Type B pancreatic cell (in vitro differentiated cells): ENCODE measurements at regions not wholly inside any gene's neighbourhood (a gene's known extent, or its start where the extent isn't known, plus 50 kb on each side); places are given as distances from the start of the nearest gene placed in this dataset.

Experiments used
- DNase-seq: peaks from one replicate; pipeline ENCODE4 v3.0.0; 2021; ENCODE audit warnings: mixed read lengths; ENCODE audit not compliant: unreplicated experiment; ENCODE audit errors: extremely low spot score
- H3K27ac Mint-ChIP-seq: 2 replicates; pipeline ENCODE4 v1.8.0; 2021; ENCODE audit warnings: mild to moderate bottlenecking, mixed read lengths
- H3K27me3 Mint-ChIP-seq: 2 replicates; pipeline ENCODE4 v1.8.0; 2021; ENCODE audit warnings: mixed read lengths
- H3K36me3 Mint-ChIP-seq: 2 replicates; pipeline ENCODE4 v1.8.0; 2021; ENCODE audit warnings: mixed read lengths
- H3K4me1 Mint-ChIP-seq: one replicate; pipeline ENCODE4 v1.8.0; 2021; ENCODE audit warnings: mixed read lengths; ENCODE audit not compliant: unreplicated experiment
- H3K4me3 Mint-ChIP-seq: 2 replicates; pipeline ENCODE4 v1.8.0; 2021; ENCODE audit warnings: mild to moderate bottlenecking, mixed read lengths
- H3K9me3 Mint-ChIP-seq: 2 replicates; pipeline ENCODE4 v1.8.0; 2021; ENCODE audit warnings: mixed read lengths
- CTCF ChIP-seq: fragments of 200-600 bp; sonication (generic); conservative IDR thresholded peaks from 2 replicates; pipeline ENCODE4 v1.5.0; 2021; ENCODE audit warnings: antibody characterized with exemption, mild to moderate bottlenecking

GRCh38 chr7:10793995-10794775 is 179.5 kb upstream of the PHF14 start:
- no peaks in the 10 kb centered on the region for H3K4me1 Mint-ChIP-seq
- H3K27ac Mint-ChIP-seq: no peak overlapping the region
- DNase-seq: no peak
- no peaks in the 10 kb centered on the region for H3K36me3 Mint-ChIP-seq
- H3K9me3 Mint-ChIP-seq: no peaks in the 10 kb centered on the region
- no peak overlapping the region for H3K4me3 Mint-ChIP-seq
- TF ChIP-seq CTCF: no peak
- H3K27me3 Mint-ChIP-seq: no peaks in the 10 kb centered on the region

GRCh38 chr7:10797157-10797556 is 176.5 kb upstream of the PHF14 start:
- H3K27me3 Mint-ChIP-seq: no peaks in the 10 kb centered on the region
- TF ChIP-seq CTCF: no peak
- no peak overlapping the region for H3K27ac Mint-ChIP-seq
- H3K4me3 Mint-ChIP-seq: no peak overlapping the region
- H3K4me1 Mint-ChIP-seq: no peaks in the 10 kb centered on the region
- no peak for DNase-seq
- H3K36me3 Mint-ChIP-seq: no peaks in the 10 kb centered on the region
- H3K9me3 Mint-ChIP-seq: no peaks in the 10 kb centered on the region

- H3K27me3 Mint-ChIP-seq: no peaks in the 10 kb centered on the region
- no peak for TF ChIP-seq CTCF
- H3K27ac Mint-ChIP-seq: no peak overlapping the region
- no peak overlapping the region for H3K4me3 Mint-ChIP-seq
- no peaks in the 10 kb centered on the region for H3K36me3 Mint-ChIP-seq
- DNase-seq: no peak
- H3K9me3 Mint-ChIP-seq: no peaks in the 10 kb centered on the region
- no peaks in the 10 kb centered on the region for H3K4me1 Mint-ChIP-seq
Measured at GRCh38 chr7:10798044-10798443, 175.6 kb upstream of the PHF14 start.

GRCh38 chr7:10799475-10799874 is 174.2 kb upstream of the PHF14 start:
- H3K27me3 Mint-ChIP-seq: no peaks in the 10 kb centered on the region
- no peak overlapping the region for H3K27ac Mint-ChIP-seq
- H3K4me3 Mint-ChIP-seq: no peak overlapping the region
- H3K36me3 Mint-ChIP-seq: no peaks in the 10 kb centered on the region
- no peaks in the 10 kb centered on the region for H3K9me3 Mint-ChIP-seq
- no peaks in the 10 kb centered on the region for H3K4me1 Mint-ChIP-seq
- TF ChIP-seq CTCF: no peak
- DNase-seq: no peak

GRCh38 chr7:10802011-10802410 is 171.7 kb upstream of the PHF14 start:
- DNase-seq: no peak
- H3K27me3 Mint-ChIP-seq: no peaks in the 10 kb centered on the region
- H3K4me3 Mint-ChIP-seq: no peak overlapping the region
- H3K4me1 Mint-ChIP-seq: no peaks in the 10 kb centered on the region
- H3K9me3 Mint-ChIP-seq: no peaks in the 10 kb centered on the region
- no peak for TF ChIP-seq CTCF
- no peak overlapping the region for H3K27ac Mint-ChIP-seq
- no peaks in the 10 kb centered on the region for H3K36me3 Mint-ChIP-seq

- H3K9me3 Mint-ChIP-seq: no peaks in the 10 kb centered on the region
- no peak overlapping the region for H3K4me3 Mint-ChIP-seq
- H3K27ac Mint-ChIP-seq: no peak overlapping the region
- no peak for TF ChIP-seq CTCF
- H3K36me3 Mint-ChIP-seq: no peaks in the 10 kb centered on the region
- DNase-seq: no peak
- no peaks in the 10 kb centered on the region for H3K27me3 Mint-ChIP-seq
- H3K4me1 Mint-ChIP-seq: no peaks in the 10 kb centered on the region
Measured at GRCh38 chr7:10802526-10802925, 171.1 kb upstream of the PHF14 start.
